GM12872 (cell line): ENCODE measurements at regions not wholly inside any gene's neighbourhood (a gene's known extent, or its start where the extent isn't known, plus 50 kb on each side); places are given as distances from the start of the nearest gene placed in this dataset.

Experiments used
- TF ChIP-seq, protein P1 (sequence below): IDR thresholded peaks from 3 replicates; pipeline ENCODE4 v1.5.1; 2011; ENCODE audit warnings: low read depth, mild to moderate bottlenecking, low read length, moderate library complexity; ENCODE audit not compliant: insufficient read depth

DNA sequence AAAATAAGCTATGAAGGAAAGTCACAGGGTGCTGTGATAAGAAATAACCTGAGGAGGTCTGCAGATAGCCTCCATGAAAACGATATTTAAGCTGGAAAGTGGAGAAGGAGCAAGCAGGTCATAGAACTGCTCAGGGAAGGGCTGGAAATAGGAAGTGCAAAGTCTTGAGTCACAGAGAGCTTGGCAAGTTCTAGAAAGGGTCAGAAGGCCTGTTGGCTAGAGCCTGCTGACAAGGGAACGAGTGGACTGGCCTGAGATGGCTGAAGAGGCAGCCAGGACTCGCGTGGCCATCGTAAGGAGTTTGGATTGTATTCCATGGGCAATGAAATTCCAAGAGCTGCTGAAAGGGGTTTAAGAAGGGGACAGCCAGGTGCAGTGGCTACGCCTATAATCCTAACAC lies 64.7 kb upstream of the IL12A start:
- TF ChIP-seq, protein P1, sequence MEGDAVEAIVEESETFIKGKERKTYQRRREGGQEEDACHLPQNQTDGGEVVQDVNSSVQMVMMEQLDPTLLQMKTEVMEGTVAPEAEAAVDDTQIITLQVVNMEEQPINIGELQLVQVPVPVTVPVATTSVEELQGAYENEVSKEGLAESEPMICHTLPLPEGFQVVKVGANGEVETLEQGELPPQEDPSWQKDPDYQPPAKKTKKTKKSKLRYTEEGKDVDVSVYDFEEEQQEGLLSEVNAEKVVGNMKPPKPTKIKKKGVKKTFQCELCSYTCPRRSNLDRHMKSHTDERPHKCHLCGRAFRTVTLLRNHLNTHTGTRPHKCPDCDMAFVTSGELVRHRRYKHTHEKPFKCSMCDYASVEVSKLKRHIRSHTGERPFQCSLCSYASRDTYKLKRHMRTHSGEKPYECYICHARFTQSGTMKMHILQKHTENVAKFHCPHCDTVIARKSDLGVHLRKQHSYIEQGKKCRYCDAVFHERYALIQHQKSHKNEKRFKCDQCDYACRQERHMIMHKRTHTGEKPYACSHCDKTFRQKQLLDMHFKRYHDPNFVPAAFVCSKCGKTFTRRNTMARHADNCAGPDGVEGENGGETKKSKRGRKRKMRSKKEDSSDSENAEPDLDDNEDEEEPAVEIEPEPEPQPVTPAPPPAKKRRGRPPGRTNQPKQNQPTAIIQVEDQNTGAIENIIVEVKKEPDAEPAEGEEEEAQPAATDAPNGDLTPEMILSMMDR: no peak

DNA sequence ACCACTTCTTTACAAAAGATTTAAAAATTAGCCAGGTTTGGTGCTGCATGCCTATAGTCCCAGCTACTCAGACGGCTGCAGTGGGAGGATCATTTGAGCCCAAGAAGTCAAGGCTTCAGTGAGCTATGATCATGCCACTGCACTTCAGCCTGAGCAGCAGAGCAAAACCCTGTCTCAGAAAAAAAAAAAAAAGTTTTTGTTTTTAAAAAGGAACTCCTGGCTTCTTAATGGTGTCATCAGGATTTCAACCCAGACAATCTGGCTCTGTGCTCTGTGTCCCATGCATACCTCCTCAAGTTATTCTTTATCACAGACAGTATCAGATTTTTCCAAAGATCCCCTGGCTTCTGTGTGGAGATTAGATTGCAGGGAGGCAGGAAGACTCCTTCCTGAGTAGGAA lies 64.2 kb upstream of the IL12A start:
- TF ChIP-seq, protein P1: no peak

- TF ChIP-seq, protein P1: no peak
These were observed 63.4 kb upstream of the IL12A start for GRCh38 chr3:159925248-159925647.

GRCh38 chr3:159926573-159926972 lies 62.1 kb upstream of the IL12A start:
- TF ChIP-seq, protein P1: no peak

GRCh38 chr3:159928071-159928491 lies 60.6 kb upstream of the IL12A start:
- TF ChIP-seq, protein P1: no peak

GRCh38 chr3:159928666-159929065 lies 60.0 kb upstream of the IL12A start:
- TF ChIP-seq, protein P1: no peak

GRCh38 chr3:159929171-159930141 lies 59.2 kb upstream of the IL12A start:
- TF ChIP-seq, protein P1: peak; percentile 33; the same call in 1 of the 3 replicates
